Testis (tissue), 2 donors: ENCODE measurements at regions not wholly inside any gene's neighbourhood (a gene's known extent, or its start where the extent isn't known, plus 50 kb on each side); places are given as distances from the start of the nearest gene placed in this dataset.

ENCODE experiments used
- CTCF ChIP-seq, 3 experiments: fragments of 450-650 bp in 2 of 3; fragments of 200-600 bp in 1 of 3; sonication (generic) in 1 of 3; IDR thresholded peaks; one replicate each; pipeline ENCODE4 v1.5.1; 2016 to 2019; ENCODE audit warnings: antibody characterized with exemption in 3 of 3, mild to moderate bottlenecking in 2 of 3, moderate library complexity in 1 of 3
- POLR2A ChIP-seq: fragments of 450-650 bp; IDR thresholded peaks from one replicate; pipeline ENCODE4 v1.6.1; 2017; ENCODE audit warnings: antibody characterized with exemption, mild to moderate bottlenecking, moderate library complexity

GRCh38 chr13:64273780-64274179, 2858.1 kb upstream of the PCDH20 start:
- no peak for TF ChIP-seq CTCF (IDR thresholded peaks at IDR 0.05)
- TF ChIP-seq POLR2A, result no peak
